GM12873 (cell line): ENCODE measurements at regions not wholly inside any gene's neighbourhood (a gene's known extent, or its start where the extent isn't known, plus 50 kb on each side); places are given as distances from the start of the nearest gene placed in this dataset.

Experiments used
- CTCF ChIP-seq: IDR thresholded peaks from 2 replicates; pipeline ENCODE4 v1.5.1; 2012; ENCODE audit warnings: low read depth, mild to moderate bottlenecking, moderate library complexity, low read length, control low read depth; ENCODE audit not compliant: insufficient read depth; ENCODE audit errors: missing control alignments

GRCh38 chr2:235134420-235134819 lies 182.6 kb downstream of the SH3BP4 start:
- no peak for TF ChIP-seq CTCF

GRCh38 chr2:235135195-235135965 lies 183.6 kb downstream of the SH3BP4 start:
- TF ChIP-seq CTCF = no peak

GRCh38 chr2:235135990-235136561 lies 184.3 kb downstream of the SH3BP4 start:
- TF ChIP-seq CTCF = peak; percentile 78

GRCh38 chr2:235138339-235138738 lies 186.5 kb downstream of the SH3BP4 start:
- no peak for TF ChIP-seq CTCF

GRCh38 chr2:235139956-235140800 lies 188.4 kb downstream of the SH3BP4 start:
- TF ChIP-seq CTCF = no peak

- TF ChIP-seq CTCF = no peak
These were observed 188.9 kb downstream of the SH3BP4 start for GRCh38 chr2:235140801-235141081.

- no peak for TF ChIP-seq CTCF
These were observed 189.8 kb downstream of the SH3BP4 start for GRCh38 chr2:235141411-235142128.
